Tibial nerve (tissue), 4 donors: ENCODE measurements at regions not wholly inside any gene's neighbourhood (a gene's known extent, or its start where the extent isn't known, plus 50 kb on each side); places are given as distances from the start of the nearest gene placed in this dataset.

Source experiments
- CTCF ChIP-seq, 5 experiments: fragments of 200-600 bp in 3 of 5; fragments of 450-650 bp in 2 of 5; sonication (generic) in 3 of 5; IDR thresholded peaks; one replicate each; pipeline ENCODE4 v1.5.1; 2016 to 2019; ENCODE audit warnings: antibody characterized with exemption in 5 of 5, mild to moderate bottlenecking in 3 of 5, moderate library complexity in 2 of 5
- EP300 ChIP-seq, 2 donors: sonication (generic); formaldehyde crosslinking; IDR thresholded peaks; one replicate each; pipeline ENCODE4 v1.6.1; 2017; ENCODE audit warnings: antibody characterized with exemption in 2 of 2, mild to moderate bottlenecking in 1 of 2

- TF ChIP-seq EP300 (IDR thresholded peaks at IDR 0.05) (no peak), CTCF (IDR thresholded peaks at IDR 0.05) (no peak)
These were observed 390.2 kb downstream of the LRIG3 start for GRCh38 chr12:58529897-58530741.
